ENCODE measurements at regions not wholly inside any gene's neighbourhood (a gene's known extent, or its start where the extent isn't known, plus 50 kb on each side); places are given as distances from the start of the nearest gene placed in this dataset.

DNA sequence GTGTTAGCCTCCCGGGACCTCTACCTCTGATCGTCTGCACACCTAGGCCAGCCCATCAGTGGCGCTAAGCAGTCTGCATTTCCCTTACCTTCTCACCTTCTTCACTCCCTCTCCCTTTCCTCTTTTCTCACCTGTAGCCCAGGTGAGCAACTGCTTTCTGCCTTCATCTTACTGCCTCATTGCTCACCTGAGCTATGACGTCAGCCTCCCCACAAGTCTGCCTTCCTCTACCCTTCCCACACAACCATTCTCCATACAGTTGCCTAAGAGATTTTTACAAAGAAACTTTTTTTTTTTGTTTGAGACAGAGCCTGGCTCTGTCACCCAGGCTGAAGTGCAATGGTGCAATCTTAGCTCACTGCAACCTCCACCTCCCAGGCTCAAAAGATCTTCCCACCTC, 136.3 kb downstream of the BCOR start:
- H3K36me3 ChIP-seq (ENCODE audit: control insufficient read depth, insufficient read depth, low read length): no peaks in the 10 kb centered on the region
- no peak for DNase-seq
- H3K9me3 ChIP-seq (ENCODE audit: control insufficient read depth, low read length): no peaks in the 10 kb centered on the region
- no peak overlapping the region for H3K4me3 ChIP-seq (ENCODE audit: insufficient read depth, low read depth, low read length, poor library complexity, severe bottlenecking)
- no peaks in the 10 kb centered on the region for H3K4me1 ChIP-seq (ENCODE audit: control insufficient read depth, insufficient read depth, low read length, poor library complexity, severe bottlenecking)
- H3K27ac ChIP-seq (ENCODE audit: insufficient read depth, low read length, poor library complexity, severe bottlenecking): no peak overlapping the region
- H3K27me3 ChIP-seq (replicated peaks; ENCODE audit: control insufficient read depth, insufficient read depth, low read length, poor library complexity, severe bottlenecking): no peaks in the 10 kb centered on the region

DNA sequence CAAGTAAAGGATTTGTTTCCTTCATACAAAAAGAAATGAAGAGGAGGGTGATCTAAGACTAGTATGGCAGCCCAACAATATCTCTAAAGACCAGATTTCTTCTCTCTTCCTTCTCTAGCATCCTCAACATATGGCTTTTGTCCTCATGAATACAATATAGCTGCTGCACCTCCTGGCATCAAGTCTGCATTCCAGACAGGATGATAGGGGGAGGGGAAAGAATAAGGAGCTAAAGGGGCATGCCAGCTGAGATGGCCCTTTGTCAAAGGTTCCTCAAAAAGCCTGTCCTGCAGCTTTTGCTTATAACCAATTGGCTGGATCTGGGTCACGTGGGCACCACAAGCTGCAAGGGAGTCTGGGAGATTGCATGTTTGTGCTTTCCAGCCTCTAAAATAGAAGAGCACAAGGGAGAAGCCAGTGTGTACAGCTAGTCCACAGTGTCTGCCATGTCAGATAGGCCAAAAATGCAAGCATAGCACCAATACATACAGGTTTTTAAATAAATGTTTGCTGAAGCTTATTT, 132.6 kb downstream of the BCOR start:
- Histone ChIP-seq H3K4me3 (ENCODE audit: insufficient read depth, low read depth, low read length, poor library complexity, severe bottlenecking) (no peak overlapping the region), H3K27ac (ENCODE audit: insufficient read depth, low read length, poor library complexity, severe bottlenecking) (no peak overlapping the region), H3K36me3 (ENCODE audit: control insufficient read depth, insufficient read depth, low read length) (no peaks in the 10 kb centered on the region), H3K4me1 (ENCODE audit: control insufficient read depth, insufficient read depth, low read length, poor library complexity, severe bottlenecking) (peaks cover 8% of the 10 kb centered on the region), H3K27me3 (replicated peaks; ENCODE audit: control insufficient read depth, insufficient read depth, low read length, poor library complexity, severe bottlenecking) (no peaks in the 10 kb centered on the region), H3K9me3 (ENCODE audit: control insufficient read depth, low read length) (no peaks in the 10 kb centered on the region)
- DNase-seq: no peak

- H3K36me3 ChIP-seq (ENCODE audit: control insufficient read depth, insufficient read depth, low read length): no peaks in the 10 kb centered on the region
- H3K4me3 ChIP-seq (ENCODE audit: insufficient read depth, low read depth, low read length, poor library complexity, severe bottlenecking): no peak overlapping the region
- H3K9me3 ChIP-seq (ENCODE audit: control insufficient read depth, low read length): no peaks in the 10 kb centered on the region
- no peak overlapping the region for H3K27ac ChIP-seq (ENCODE audit: insufficient read depth, low read length, poor library complexity, severe bottlenecking)
- no peaks in the 10 kb centered on the region for H3K27me3 ChIP-seq (replicated peaks; ENCODE audit: control insufficient read depth, insufficient read depth, low read length, poor library complexity, severe bottlenecking)
- peaks cover 8% of the 10 kb centered on the region for H3K4me1 ChIP-seq (ENCODE audit: control insufficient read depth, insufficient read depth, low read length, poor library complexity, severe bottlenecking)
- no peak for DNase-seq
Observed at GRCh38 chrX:39966176-39966575, 131.6 kb downstream of the BCOR start.

DNA sequence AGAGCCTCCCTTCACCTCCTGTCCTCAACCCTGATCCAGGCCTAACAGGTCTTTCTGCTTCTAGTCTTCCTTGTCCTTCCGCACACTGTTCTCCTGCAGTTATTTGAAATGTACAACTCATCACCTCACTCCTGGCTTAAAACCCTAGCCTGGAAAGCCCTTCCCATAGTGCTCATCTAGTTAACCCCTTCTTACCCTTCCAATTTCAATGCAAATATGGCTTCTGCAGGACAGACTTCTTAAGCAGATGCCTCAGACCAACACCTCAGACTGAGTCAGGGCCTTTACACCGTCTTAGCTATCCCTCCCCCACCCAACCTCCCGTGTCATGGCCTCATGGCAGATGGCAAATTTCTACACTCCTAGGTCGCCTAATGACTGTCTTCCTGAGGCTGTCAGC, 130.4 kb downstream of the BCOR start:
- DNase-seq: no peak
- peaks cover 5% of the 10 kb centered on the region for H3K9me3 ChIP-seq (ENCODE audit: control insufficient read depth, low read length)
- H3K36me3 ChIP-seq (ENCODE audit: control insufficient read depth, insufficient read depth, low read length): no peaks in the 10 kb centered on the region
- no peaks in the 10 kb centered on the region for H3K27me3 ChIP-seq (replicated peaks; ENCODE audit: control insufficient read depth, insufficient read depth, low read length, poor library complexity, severe bottlenecking)
- H3K4me3 ChIP-seq (ENCODE audit: insufficient read depth, low read depth, low read length, poor library complexity, severe bottlenecking): no peak overlapping the region
- no peak overlapping the region for H3K27ac ChIP-seq (ENCODE audit: insufficient read depth, low read length, poor library complexity, severe bottlenecking)
- H3K4me1 ChIP-seq (ENCODE audit: control insufficient read depth, insufficient read depth, low read length, poor library complexity, severe bottlenecking): peaks cover 8% of the 10 kb centered on the region

GRCh38 chrX:39969099-39969818, 128.5 kb downstream of the BCOR start:
- Histone ChIP-seq H3K36me3 (ENCODE audit: control insufficient read depth, insufficient read depth, low read length) (no peaks in the 10 kb centered on the region), H3K4me1 (ENCODE audit: control insufficient read depth, insufficient read depth, low read length, poor library complexity, severe bottlenecking) (peaks cover 8% of the 10 kb centered on the region), H3K27ac (ENCODE audit: insufficient read depth, low read length, poor library complexity, severe bottlenecking) (no peak overlapping the region), H3K9me3 (ENCODE audit: control insufficient read depth, low read length) (peaks cover 5% of the 10 kb centered on the region), H3K27me3 (replicated peaks; ENCODE audit: control insufficient read depth, insufficient read depth, low read length, poor library complexity, severe bottlenecking) (no peaks in the 10 kb centered on the region), H3K4me3 (ENCODE audit: insufficient read depth, low read depth, low read length, poor library complexity, severe bottlenecking) (no peak overlapping the region)
- DNase-seq: no peak

DNA sequence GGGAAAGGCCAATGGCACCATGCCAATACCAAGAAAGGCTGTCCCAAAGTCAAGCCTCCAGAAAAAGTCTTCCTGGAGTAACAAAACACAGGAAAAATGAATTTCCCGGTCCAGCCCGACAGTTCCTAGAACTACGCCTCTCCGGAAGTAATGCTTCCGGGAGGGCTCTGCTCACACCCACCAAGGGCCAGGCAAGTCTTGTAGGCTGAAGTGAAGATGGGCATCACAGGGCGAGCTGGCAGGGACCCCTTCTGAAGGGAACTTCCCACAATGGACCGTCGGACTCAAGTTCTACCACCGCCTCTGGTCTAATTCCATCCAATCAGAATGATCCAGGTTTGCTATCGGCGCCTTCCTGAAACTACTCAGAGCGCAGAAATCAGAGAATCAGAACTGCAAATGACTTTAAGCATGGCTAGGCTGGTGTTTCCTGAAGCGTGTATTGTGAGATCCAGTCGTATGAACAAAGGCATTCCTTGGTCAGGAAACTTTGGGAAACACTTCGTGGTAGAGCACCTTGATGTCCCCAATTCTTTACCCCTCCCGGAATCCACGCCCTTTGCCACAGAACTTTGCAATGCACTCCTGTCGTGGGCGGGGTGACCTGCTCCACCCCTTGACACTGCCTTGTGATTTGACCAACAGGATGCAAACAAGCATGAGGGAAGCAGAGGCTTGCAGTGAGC, 127.8 kb downstream of the BCOR start:
- Histone ChIP-seq H3K4me3 (ENCODE audit: insufficient read depth, low read depth, low read length, poor library complexity, severe bottlenecking) (no peak overlapping the region), H3K9me3 (ENCODE audit: control insufficient read depth, low read length) (peaks cover 5% of the 10 kb centered on the region), H3K27me3 (replicated peaks; ENCODE audit: control insufficient read depth, insufficient read depth, low read length, poor library complexity, severe bottlenecking) (no peaks in the 10 kb centered on the region), H3K36me3 (ENCODE audit: control insufficient read depth, insufficient read depth, low read length) (no peaks in the 10 kb centered on the region), H3K27ac (ENCODE audit: insufficient read depth, low read length, poor library complexity, severe bottlenecking) (no peak overlapping the region), H3K4me1 (ENCODE audit: control insufficient read depth, insufficient read depth, low read length, poor library complexity, severe bottlenecking) (peaks cover 8% of the 10 kb centered on the region)
- DNase-seq: no peak

DNA sequence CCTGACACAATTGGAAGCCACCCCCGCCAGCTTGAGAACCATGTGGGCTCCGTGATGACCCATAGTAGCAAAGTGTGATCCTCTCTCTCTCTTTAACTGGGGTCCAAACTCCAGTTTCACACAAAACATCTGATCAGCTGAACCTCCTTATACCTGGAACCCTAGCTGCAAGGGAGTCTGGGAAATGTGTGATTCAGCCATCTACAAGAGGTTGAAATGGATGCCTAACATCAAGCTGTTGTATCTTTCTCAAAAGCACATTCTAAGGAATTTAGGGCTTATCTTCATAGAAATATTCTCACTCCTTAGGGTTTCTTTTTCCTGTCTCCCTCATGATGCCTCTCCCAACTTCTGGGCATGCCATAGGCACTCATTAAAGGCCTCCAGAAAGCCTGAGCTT, 126.0 kb downstream of the BCOR start:
- peaks cover 5% of the 10 kb centered on the region for H3K9me3 ChIP-seq (ENCODE audit: control insufficient read depth, low read length)
- H3K27ac ChIP-seq (ENCODE audit: insufficient read depth, low read length, poor library complexity, severe bottlenecking): no peak overlapping the region
- no peaks in the 10 kb centered on the region for H3K27me3 ChIP-seq (replicated peaks; ENCODE audit: control insufficient read depth, insufficient read depth, low read length, poor library complexity, severe bottlenecking)
- peaks cover 8% of the 10 kb centered on the region for H3K4me1 ChIP-seq (ENCODE audit: control insufficient read depth, insufficient read depth, low read length, poor library complexity, severe bottlenecking)
- no peaks in the 10 kb centered on the region for H3K36me3 ChIP-seq (ENCODE audit: control insufficient read depth, insufficient read depth, low read length)
- no peak overlapping the region for H3K4me3 ChIP-seq (ENCODE audit: insufficient read depth, low read depth, low read length, poor library complexity, severe bottlenecking)
- no peak for DNase-seq

DNA sequence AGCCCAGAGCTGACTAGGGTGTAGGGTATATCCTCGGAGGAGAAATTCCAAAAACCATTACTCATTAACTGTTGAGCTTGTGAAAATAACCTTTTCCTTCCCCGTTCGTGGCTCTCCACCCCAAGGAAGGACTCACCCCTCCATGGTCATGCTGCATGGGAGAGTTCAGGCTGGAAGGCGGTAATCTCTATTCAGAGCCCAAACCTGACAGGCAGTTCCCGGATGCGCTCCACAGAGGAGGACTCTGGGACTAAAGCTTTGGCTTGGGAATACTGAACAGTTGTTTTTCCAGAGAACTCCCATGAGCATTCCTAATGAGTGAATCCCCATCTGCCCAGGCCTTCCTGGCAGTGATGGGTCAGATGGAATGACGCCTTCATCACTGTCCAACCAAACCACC, 125.4 kb downstream of the BCOR start:
- no peak for DNase-seq
- Histone ChIP-seq H3K36me3 (ENCODE audit: control insufficient read depth, insufficient read depth, low read length) (no peaks in the 10 kb centered on the region), H3K27ac (ENCODE audit: insufficient read depth, low read length, poor library complexity, severe bottlenecking) (no peak overlapping the region), H3K4me3 (ENCODE audit: insufficient read depth, low read depth, low read length, poor library complexity, severe bottlenecking) (no peak overlapping the region), H3K27me3 (replicated peaks; ENCODE audit: control insufficient read depth, insufficient read depth, low read length, poor library complexity, severe bottlenecking) (no peaks in the 10 kb centered on the region), H3K9me3 (ENCODE audit: control insufficient read depth, low read length) (peaks cover 5% of the 10 kb centered on the region), H3K4me1 (ENCODE audit: control insufficient read depth, insufficient read depth, low read length, poor library complexity, severe bottlenecking) (peaks cover 8% of the 10 kb centered on the region)

DNA sequence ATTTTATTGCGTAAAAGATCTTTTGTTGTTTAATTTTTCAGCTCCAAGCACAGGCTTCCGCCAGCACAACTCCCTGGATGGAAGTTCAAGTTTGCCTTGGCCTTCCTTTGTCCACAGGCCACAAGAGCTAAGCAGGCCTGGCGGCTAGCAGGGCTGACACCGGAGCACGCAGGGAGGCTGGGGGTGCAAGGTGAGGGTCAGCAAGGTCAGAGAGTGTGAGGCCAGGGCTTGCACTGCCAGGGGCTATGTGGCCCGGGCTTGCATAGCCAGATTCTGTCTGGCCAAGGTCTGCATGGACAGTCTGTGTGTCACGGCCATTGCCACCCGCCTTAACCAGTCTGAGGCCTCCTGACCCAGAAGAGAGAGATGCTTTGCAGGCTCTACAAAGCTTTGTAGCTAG, 123.9 kb downstream of the BCOR start:
- H3K4me3 ChIP-seq (ENCODE audit: insufficient read depth, low read depth, low read length, poor library complexity, severe bottlenecking): no peak overlapping the region
- no peaks in the 10 kb centered on the region for H3K27me3 ChIP-seq (replicated peaks; ENCODE audit: control insufficient read depth, insufficient read depth, low read length, poor library complexity, severe bottlenecking)
- peaks cover 8% of the 10 kb centered on the region for H3K4me1 ChIP-seq (ENCODE audit: control insufficient read depth, insufficient read depth, low read length, poor library complexity, severe bottlenecking)
- no peaks in the 10 kb centered on the region for H3K36me3 ChIP-seq (ENCODE audit: control insufficient read depth, insufficient read depth, low read length)
- no peak overlapping the region for H3K27ac ChIP-seq (ENCODE audit: insufficient read depth, low read length, poor library complexity, severe bottlenecking)
- peaks cover 5% of the 10 kb centered on the region for H3K9me3 ChIP-seq (ENCODE audit: control insufficient read depth, low read length)
- DNase-seq: no peak

GRCh38 chrX:39974270-39974669, 123.5 kb downstream of the BCOR start:
- H3K27ac ChIP-seq (ENCODE audit: insufficient read depth, low read length, poor library complexity, severe bottlenecking): no peak overlapping the region
- no peak for DNase-seq

More at GRCh38 chrX:39974270-39974669, 123.5 kb downstream of the BCOR start:
- H3K27me3 ChIP-seq (replicated peaks; ENCODE audit: control insufficient read depth, insufficient read depth, low read length, poor library complexity, severe bottlenecking): no peaks in the 10 kb centered on the region
- H3K9me3 ChIP-seq (ENCODE audit: control insufficient read depth, low read length): peaks cover 5% of the 10 kb centered on the region
- no peak overlapping the region for H3K4me3 ChIP-seq (ENCODE audit: insufficient read depth, low read depth, low read length, poor library complexity, severe bottlenecking)
- peaks cover 6% of the 10 kb centered on the region for H3K4me1 ChIP-seq (ENCODE audit: control insufficient read depth, insufficient read depth, low read length, poor library complexity, severe bottlenecking)
- H3K36me3 ChIP-seq (ENCODE audit: control insufficient read depth, insufficient read depth, low read length): no peaks in the 10 kb centered on the region
